ENCODE measurements at regions not wholly inside any gene's neighbourhood (a gene's known extent, or its start where the extent isn't known, plus 50 kb on each side); places are given as distances from the start of the nearest gene placed in this dataset.

- DNase-seq (ENCODE audit: low read depth) = no peak
These were observed 323.6 kb downstream of the AASDHPPT start for GRCh38 chr11:106400949-106401570.

DNA sequence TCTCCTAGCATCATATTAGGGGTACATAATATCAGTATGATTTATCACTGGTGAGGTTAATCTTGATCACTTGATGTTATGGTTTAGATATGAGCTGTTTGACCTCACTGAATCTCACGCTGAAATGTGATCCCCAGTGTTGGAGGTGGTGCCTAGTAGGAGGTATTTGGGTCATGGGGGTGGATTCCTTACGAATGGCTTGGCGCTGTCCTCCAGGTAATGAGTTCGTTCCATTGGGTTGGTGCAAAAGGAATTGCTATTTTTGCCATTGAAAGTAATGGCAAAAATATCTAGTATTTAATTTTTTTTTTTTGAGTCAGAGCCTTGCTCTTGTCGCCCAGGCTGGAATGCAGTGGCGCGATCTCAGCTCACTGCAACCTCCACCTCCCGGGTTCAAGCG, 326.3 kb downstream of the AASDHPPT start:
- no peak for DNase-seq (ENCODE audit: low read depth)

- no peak for DNase-seq (ENCODE audit: low read depth)
These were observed 331.8 kb downstream of the AASDHPPT start for GRCh38 chr11:106409222-106409621.

- DNase-seq (ENCODE audit: low read depth) = no peak
These were observed 332.2 kb downstream of the AASDHPPT start for GRCh38 chr11:106409671-106410070.

- DNase-seq (ENCODE audit: low read depth) = no peak
These were observed 333.4 kb downstream of the AASDHPPT start for GRCh38 chr11:106410902-106411301.

- DNase-seq (ENCODE audit: low read depth) = no peak
These were observed 335.8 kb downstream of the AASDHPPT start for GRCh38 chr11:106413222-106413621.

DNA sequence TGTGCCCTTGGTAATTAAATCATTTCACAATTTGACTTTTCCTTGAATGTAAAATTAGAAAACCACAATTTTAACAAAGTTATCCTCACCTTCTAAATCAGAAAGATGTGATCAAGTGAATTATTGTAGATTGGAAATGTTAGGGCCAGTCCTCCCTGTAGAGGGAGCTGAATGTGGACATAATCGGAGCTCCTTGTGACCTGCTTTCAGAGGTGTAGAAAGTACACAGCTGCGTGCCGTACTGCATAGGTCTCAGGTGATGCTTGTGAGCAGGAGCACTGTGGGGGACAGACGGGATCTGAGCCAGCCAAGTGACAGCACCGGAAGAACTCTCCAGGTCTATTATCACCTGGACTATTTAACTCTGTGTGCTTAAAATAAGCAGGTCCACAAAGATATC, 338.0 kb downstream of the AASDHPPT start:
- no peak for DNase-seq (ENCODE audit: low read depth)

GRCh38 chr11:106418791-106419190, 341.3 kb downstream of the AASDHPPT start:
- no peak for DNase-seq (ENCODE audit: low read depth)

DNA sequence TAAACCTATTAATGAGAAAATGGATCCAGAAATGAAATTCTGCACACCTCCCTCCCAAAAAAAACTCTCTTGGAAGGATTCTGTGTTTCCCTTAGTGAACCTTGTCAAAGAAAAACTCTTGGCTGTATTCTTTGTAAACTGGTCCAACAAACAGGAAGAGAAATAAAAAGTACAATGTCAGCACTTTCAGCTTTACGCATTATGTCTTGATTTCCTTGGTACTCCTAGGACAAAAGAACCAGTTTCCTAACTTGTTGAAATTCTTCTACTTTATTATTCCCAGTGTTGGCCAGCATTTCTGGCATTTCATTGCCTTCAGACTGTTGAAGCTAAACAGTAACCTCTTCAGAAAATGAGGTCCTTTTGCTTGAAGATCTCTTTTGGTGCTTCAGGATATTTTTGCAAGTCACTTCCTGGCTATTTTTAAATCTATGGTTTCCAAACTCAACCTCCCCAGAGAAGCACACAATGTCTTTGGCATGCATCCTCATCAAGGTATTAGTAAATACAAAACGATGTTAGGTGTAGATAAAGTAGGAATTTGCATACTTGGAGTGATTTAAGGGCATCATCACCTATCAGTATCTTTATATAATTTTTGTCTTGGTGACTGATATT, 342.7 kb downstream of the AASDHPPT start:
- no peak for DNase-seq (ENCODE audit: low read depth)

DNA sequence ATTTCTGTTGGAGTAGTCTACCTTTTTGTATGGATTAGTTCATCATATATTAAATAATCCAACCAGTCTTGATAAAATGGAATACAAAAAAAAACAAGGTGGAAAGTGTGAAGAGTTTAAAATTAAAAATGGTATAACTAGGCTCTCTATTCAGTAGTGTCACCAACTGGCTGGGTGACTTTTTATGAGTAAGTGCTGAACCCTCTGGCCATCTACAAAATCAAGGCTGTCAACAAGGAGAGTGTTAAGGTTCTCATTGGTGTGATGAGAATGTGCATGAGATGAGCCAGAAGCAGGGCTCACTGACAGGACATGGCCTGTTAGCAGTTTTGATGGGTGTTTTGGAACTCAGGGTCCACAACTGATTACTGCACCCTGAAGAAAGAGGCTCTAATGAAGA, 343.2 kb downstream of the AASDHPPT start:
- no peak for DNase-seq (ENCODE audit: low read depth)

- DNase-seq (ENCODE audit: low read depth) = no peak
These were observed 344.3 kb downstream of the AASDHPPT start for GRCh38 chr11:106421676-106422292.

- no peak for DNase-seq (ENCODE audit: low read depth)
These were observed 345.1 kb downstream of the AASDHPPT start for GRCh38 chr11:106422583-106422982.

DNA sequence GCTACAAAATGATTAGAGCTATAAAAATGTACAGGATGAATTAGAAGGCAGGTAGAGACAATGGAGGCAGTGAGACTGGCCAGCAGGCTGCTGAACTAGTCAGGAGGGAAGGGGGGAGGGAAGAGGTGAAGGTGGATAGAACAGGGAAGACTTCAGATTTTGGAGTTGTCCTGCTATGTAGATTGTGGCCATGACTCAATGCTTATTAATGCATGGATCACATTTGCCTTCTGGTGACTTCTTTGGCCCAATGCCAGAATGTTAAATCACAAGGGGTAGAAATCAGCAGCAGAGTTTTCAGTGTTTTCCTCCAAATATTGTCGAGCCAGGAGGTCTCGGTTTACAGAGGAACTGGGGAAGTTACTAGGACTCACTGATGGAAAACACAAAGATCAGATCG, 346.6 kb downstream of the AASDHPPT start:
- DNase-seq (ENCODE audit: low read depth) = no peak

GRCh38 chr11:106425819-106426218, 348.4 kb downstream of the AASDHPPT start:
- DNase-seq (ENCODE audit: low read depth) = no peak

GRCh38 chr11:106426696-106427095, 349.2 kb downstream of the AASDHPPT start:
- DNase-seq (ENCODE audit: low read depth) = no peak

GRCh38 chr11:106427736-106428135, 350.3 kb downstream of the AASDHPPT start:
- no peak for DNase-seq (ENCODE audit: low read depth)

DNA sequence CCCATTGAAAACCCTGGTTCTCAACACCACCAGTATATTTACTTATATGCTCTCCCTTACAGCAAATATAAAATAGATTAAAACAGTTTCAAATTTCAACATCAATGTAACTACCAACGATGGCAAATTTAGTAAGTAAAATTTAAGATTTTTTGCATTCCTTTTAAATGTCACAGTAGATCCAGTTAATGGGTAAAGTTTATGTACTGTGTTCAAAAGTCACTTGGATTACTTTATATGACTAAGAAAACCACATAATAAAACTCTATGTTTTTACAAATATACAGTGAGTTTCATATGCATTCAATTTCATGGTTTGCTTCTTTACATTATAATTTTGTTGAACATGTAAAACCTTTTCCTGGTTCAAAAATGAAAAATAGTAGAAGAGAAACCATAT, 364.6 kb downstream of the AASDHPPT start:
- no peak for DNase-seq (ENCODE audit: low read depth)

DNA sequence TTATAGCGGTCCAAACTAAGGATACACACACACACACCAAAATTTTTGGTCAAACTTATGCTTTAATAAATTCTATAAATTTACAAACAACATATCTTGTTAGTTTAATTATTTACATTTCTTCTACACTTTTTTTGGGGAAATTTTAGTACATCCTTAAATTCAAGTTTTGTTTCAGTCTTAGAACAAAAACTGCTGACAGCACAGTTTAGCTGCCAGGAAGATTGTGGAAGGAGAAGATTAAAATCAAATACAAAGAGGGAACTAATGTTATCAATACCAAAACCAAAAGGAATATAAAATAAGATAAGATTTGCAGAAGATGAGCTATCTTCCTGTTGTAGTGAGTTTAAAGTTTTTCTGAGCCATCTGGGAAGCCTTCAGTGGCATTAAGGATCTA, 368.8 kb downstream of the AASDHPPT start:
- DNase-seq (ENCODE audit: low read depth) = no peak

- no peak for DNase-seq (ENCODE audit: low read depth)
These were observed 369.5 kb downstream of the AASDHPPT start for GRCh38 chr11:106446955-106447354.

DNA sequence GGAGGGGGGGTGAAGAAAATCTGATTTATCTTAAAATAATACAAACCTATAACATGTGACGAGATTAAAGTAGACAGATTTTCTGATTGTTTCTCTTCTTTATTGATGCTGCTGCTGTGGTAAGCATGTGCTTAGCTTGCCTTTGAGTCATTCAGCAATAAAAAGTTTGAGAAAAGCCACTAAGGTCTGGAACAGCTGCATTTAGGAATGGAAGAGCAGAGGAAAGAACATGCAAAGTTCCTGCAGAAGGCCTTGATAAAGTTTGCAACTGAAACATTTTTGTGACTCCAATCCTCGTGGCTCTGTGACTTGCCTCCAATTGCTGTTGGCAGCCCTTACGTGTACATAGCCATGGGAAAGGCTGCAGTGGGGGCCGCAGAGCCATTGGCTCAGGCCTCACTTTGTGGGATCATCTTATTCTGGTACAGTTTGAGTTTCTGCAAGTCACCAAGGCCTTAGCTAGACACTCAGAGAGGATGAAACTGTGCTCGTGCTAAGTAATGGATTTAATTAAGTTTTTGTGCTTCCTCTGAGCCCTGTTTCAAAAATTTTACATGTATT, 370.2 kb downstream of the AASDHPPT start:
- DNase-seq (ENCODE audit: low read depth) = peak; percentile 15

GRCh38 chr11:106449763-106450162, 372.3 kb downstream of the AASDHPPT start:
- no peak for DNase-seq (ENCODE audit: low read depth)

- no peak for DNase-seq (ENCODE audit: low read depth)
These were observed 373.9 kb downstream of the AASDHPPT start for GRCh38 chr11:106451228-106451922.

GRCh38 chr11:106456647-106457046, 379.2 kb downstream of the AASDHPPT start:
- DNase-seq (ENCODE audit: low read depth) = no peak

Measured in GM04503 (cell line).